K562 (cell line): ENCODE measurements at regions not wholly inside any gene's neighbourhood (a gene's known extent, or its start where the extent isn't known, plus 50 kb on each side); places are given as distances from the start of the nearest gene placed in this dataset.

Experiments used
- ATAC-seq: fragments of 200-7000 bp; cut with Tn5 transposase; 3 replicates; pipeline ENCODE4 v1.9.1; 2020; ENCODE audit warnings: moderate library complexity
- BruUV-seq: library from RNA; stranded (reverse); fragments of 400-500 nt; replicated peaks from 2 replicates; lab custom pipeline; 2021; lab: Mats Ljungman, UMichigan
- CTCF ChIA-PET: fragments of 300-600 bp; formaldehyde crosslinking; extraction: SDS; loops from one replicate; lab custom pipeline; 2021; ENCODE audit warnings: low intra/inter-chr PET ratio; lab: Yijun Ruan, JAX
- POLR2A ChIA-PET: fragments of 300-600, 350-650 bp; sonication (Branson Sonifier 250); formaldehyde crosslinking; extraction: SDS; loops from one replicate; lab custom pipeline; 2021; ENCODE audit warnings: antibody characterized with exemption, inconsistent platforms; lab: Yijun Ruan, JAX
- DNase-seq, 4 experiments: peaks; one replicate each; pipeline versions ENCODE4 v3.0.0 to v3.0.0-alpha.2; 2011 to 2018; ENCODE audit warnings: low spot score in 3 of 4, mixed read lengths in 3 of 4; ENCODE audit errors: extremely low read depth in 1 of 4
- FAIRE-seq: peaks from 2 replicates; lab custom pipeline; 2011; peaks lifted over from hg19 to GRCh38; lab: Jason Lieb, UNC
- H2AFZ ChIP-seq: 2 replicates; pipeline ENCODE4 v1.6.0; 2011; ENCODE audit warnings: low read depth, low read length, control low read depth, inconsistent platforms
- H3K27ac ChIP-seq: fragments of 200-600 bp; 3 replicates; pipeline ENCODE4 v1.8.0; 2011; ENCODE audit warnings: low read depth, mild to moderate bottlenecking, control low read depth, inconsistent platforms, low read length, moderate library complexity, mixed read lengths; ENCODE audit errors: extremely low read depth
- H3K27me3 ChIP-seq, 2 experiments: fragments of 300-600 bp in 1 of 2; 2 replicates in 1 of 2; 3 replicates in 1 of 2; pipeline versions ENCODE4 v1.6.0 to v1.8.0; 2011; ENCODE audit warnings: inconsistent platforms in 2 of 2, low read length in 2 of 2, mild to moderate bottlenecking in 1 of 2, mixed read lengths in 1 of 2, moderate library complexity in 1 of 2; ENCODE audit not compliant: control insufficient read depth in 2 of 2, insufficient read depth in 2 of 2
- H3K36me3 ChIP-seq: fragments of 300-600 bp; 3 replicates; pipeline ENCODE4 v1.8.0; 2011; ENCODE audit warnings: mild to moderate bottlenecking, low read length, inconsistent platforms; ENCODE audit not compliant: control insufficient read depth, insufficient read depth
- H3K4me1 ChIP-seq, 2 experiments: fragments of 200-600 bp in 1 of 2; replicated peaks in 1 of 2; 2 replicates in 1 of 2; 3 replicates in 1 of 2; pipeline versions ENCODE4 v1.5.1 to v1.8.0; 2011; ENCODE audit warnings: inconsistent platforms in 2 of 2, low read length in 2 of 2, mild to moderate bottlenecking in 1 of 2, mixed read lengths in 1 of 2, moderate library complexity in 1 of 2; ENCODE audit not compliant: control insufficient read depth in 2 of 2, insufficient read depth in 2 of 2
- H3K4me2 ChIP-seq: 2 replicates; pipeline ENCODE4 v1.6.1; 2011; ENCODE audit warnings: low read length, control low read depth, inconsistent platforms, mixed read lengths; ENCODE audit not compliant: insufficient read depth
- H3K4me3 ChIP-seq: fragments of 200-600 bp; sonication (generic), shearing (Covaris generic); 2 replicates; pipeline ENCODE4 v1.5.1; 2016; ENCODE audit warnings: control low read depth, inconsistent platforms
- H3K79me2 ChIP-seq: fragments of 200-600 bp; 3 replicates; pipeline ENCODE4 v1.8.0; 2011; ENCODE audit warnings: low read length, inconsistent platforms; ENCODE audit not compliant: control insufficient read depth, insufficient read depth
- H3K9ac ChIP-seq, 2 experiments: 2 replicates each; pipeline versions ENCODE4 v1.6.0 to v1.6.1; 2011; ENCODE audit warnings: low read depth in 2 of 2, low read length in 2 of 2, control low read depth in 1 of 2, inconsistent platforms in 1 of 2, mild to moderate bottlenecking in 1 of 2, mixed read lengths in 1 of 2; ENCODE audit not compliant: insufficient read depth in 1 of 2
- H3K9me1 ChIP-seq: one replicate; pipeline ENCODE4 v1.6.0; 2011; ENCODE audit warnings: inconsistent platforms, mild to moderate bottlenecking, low read length, moderate library complexity; ENCODE audit not compliant: control insufficient read depth, insufficient read depth
- H3K9me3 ChIP-seq: replicated peaks from 2 replicates; pipeline ENCODE4 v1.5.1; 2011; ENCODE audit warnings: low read depth, low read length, inconsistent platforms; ENCODE audit not compliant: control insufficient read depth, insufficient read depth
- H4K20me1 ChIP-seq: replicated peaks from 2 replicates; pipeline ENCODE4 v1.6.1; 2011; ENCODE audit warnings: low read length, inconsistent platforms, mixed read lengths; ENCODE audit not compliant: control insufficient read depth, insufficient read depth
- ADNP ChIP-seq: fragments of 200-800 bp; sonication (Bioruptor generic); IDR thresholded peaks from 2 replicates; pipeline ENCODE4 v1.6.1; 2016; ENCODE audit warnings: missing genetic modification characterization, missing compliant biosample characterization
- CHD1 ChIP-seq: fragments of 200-600 bp; sonication (generic); IDR thresholded peaks from one replicate; pipeline ENCODE4 v1.6.1; 2012; ENCODE audit warnings: mild to moderate bottlenecking, moderate library complexity, low read length, inconsistent platforms
- FOXA1 ChIP-seq: fragments of 450-650 bp; IDR thresholded peaks from 2 replicates; pipeline ENCODE4 v1.6.1; 2016; ENCODE audit warnings: mild to moderate bottlenecking, borderline replicate concordance
- FOXK1 ChIP-seq: sonication (generic); formaldehyde crosslinking; IDR thresholded peaks from 2 replicates; pipeline ENCODE4 v1.8.0; 2022; ENCODE audit warnings: missing genetic modification reagents, mild to moderate bottlenecking, borderline replicate concordance
- FUS ChIP-seq: fragments of 200-400 bp; formaldehyde crosslinking; optimal IDR thresholded peaks from 2 replicates; pipeline ENCODE3; 2017; ENCODE audit warnings: low read depth, low read length
- JUN ChIP-seq, 2 experiments: sonication (generic) in 1 of 2; formaldehyde crosslinking in 1 of 2; IDR thresholded peaks; 2 replicates each; pipeline versions ENCODE4 v1.6.1 to v1.8.0; 2012 to 2022; ENCODE audit warnings: borderline replicate concordance in 2 of 2, mild to moderate bottlenecking in 2 of 2, improper control_type of control experiment in 1 of 2, low read depth in 1 of 2, low read length in 1 of 2, missing genetic modification reagents in 1 of 2
- NFIC ChIP-seq: fragments of 450-650 bp; IDR thresholded peaks from 2 replicates; pipeline ENCODE4 v1.6.1; 2017; ENCODE audit warnings: mild to moderate bottlenecking, inconsistent platforms
- SRSF1 ChIP-seq: fragments of 200-400 bp; formaldehyde crosslinking; IDR thresholded peaks from 2 replicates; pipeline ENCODE4 v1.6.1; 2017; ENCODE audit warnings: mild to moderate bottlenecking, low read depth, low read length, moderate library complexity
- YY1 ChIP-seq, 3 experiments: IDR thresholded peaks; 2 replicates each; pipeline ENCODE4 v1.6.1; 2011; ENCODE audit warnings: low read length in 2 of 3, mild to moderate bottlenecking in 2 of 3, moderate library complexity in 2 of 3, borderline replicate concordance in 1 of 3, control low read depth in 1 of 3, low read depth in 1 of 3; ENCODE audit not compliant: insufficient read depth in 3 of 3, insufficient replicate concordance in 2 of 3, control insufficient read depth in 1 of 3, insufficient read length in 1 of 3; ENCODE audit errors: extremely low read depth in 1 of 3
- ZEB2 ChIP-seq: fragments of 450-650 bp; IDR thresholded peaks from 2 replicates; pipeline ENCODE4 v1.6.1; 2016
- ZNF140 ChIP-seq: fragments of 250-450 bp; sonication (Bioruptor Pico); IDR thresholded peaks from 2 replicates; pipeline ENCODE4 v1.8.0; 2021; ENCODE audit warnings: moderate library complexity, mild to moderate bottlenecking, inconsistent platforms
- ZNF212 ChIP-seq: fragments of 450-650 bp; formaldehyde crosslinking; IDR thresholded peaks from 2 replicates; pipeline ENCODE4 v1.4.0; 2020; ENCODE audit warnings: mild to moderate bottlenecking
- ZNF79 ChIP-seq: fragments of 250-450 bp; sonication (Bioruptor Pico); IDR thresholded peaks from 2 replicates; pipeline ENCODE4 v1.4.0; 2020; ENCODE audit warnings: low read depth, mild to moderate bottlenecking, moderate library complexity
- whole genome bisulfite sequencing: fragments of 100-300 bp; shearing (Covaris generic); methylation state at CpG from one replicate; pipeline ENCODE4 v1.1.6; 2016; ENCODE audit warnings: low coverage, mixed read lengths; ENCODE audit not compliant: insufficient coverage; ENCODE audit errors: missing lambda C conversion rate; 5-methylcytosine and 5-hydroxymethylcytosine counted together
- in situ Hi-C: fragments of 300-500 bp; cut with MboI; formaldehyde crosslinking; loops from 4 replicates; pipeline ENCODE4 v1.15.0; 2018; ENCODE audit warnings: inconsistent platforms, mixed read lengths
- intact Hi-C: fragments of 100-400 bp; cut with micrococcal nuclease; formaldehyde crosslinking; loops from 2 replicates; pipeline ENCODE4 v1.14.2; 2022
- TF ChIP-seq, protein P1 (sequence below): fragments of 450-650 bp; conservative IDR thresholded peaks from 2 replicates; pipeline ENCODE4 v1.6.1; 2016; ENCODE audit warnings: missing genetic modification characterization, low read depth, mild to moderate bottlenecking, control low read depth, missing compliant biosample characterization

DNA sequence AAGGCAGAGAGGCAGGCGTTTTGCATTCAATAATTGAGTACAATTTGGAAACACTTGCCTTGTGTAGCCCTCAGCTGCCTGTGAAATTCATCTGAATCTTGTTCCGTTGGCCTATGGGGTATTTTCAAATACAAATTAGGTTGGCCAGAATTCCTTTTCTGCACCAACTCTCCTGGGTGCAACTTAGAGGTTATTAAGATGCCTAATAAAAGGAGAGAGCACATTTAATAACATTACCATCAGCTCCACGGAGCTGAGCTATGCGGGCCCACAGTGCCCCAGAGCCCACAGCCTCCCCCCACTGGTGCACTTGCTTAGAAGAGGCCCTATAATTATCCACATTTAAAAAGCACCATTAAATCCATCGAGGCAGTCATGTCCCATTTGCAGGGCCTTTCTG lies 367.6 kb upstream of the CLINT1 start:
- no TSS peak for BruUV-seq
- no peak for FAIRE-seq
- Histone ChIP-seq H3K79me2 (no peaks in the 10 kb centered on the region), H3K4me3 (no peak overlapping the region), H3K9ac (no peak overlapping the region), H4K20me1 (no peaks in the 10 kb centered on the region), H3K9me3 (no peaks in the 10 kb centered on the region), H3K27ac (no peak overlapping the region), H3K4me1 (no peaks in the 10 kb centered on the region), H3K27me3 (no peaks in the 10 kb centered on the region), H2AFZ (no peak overlapping the region), H3K9me1 (no peaks in the 10 kb centered on the region), H3K36me3 (no peaks in the 10 kb centered on the region), H3K4me2 (no peak overlapping the region)
- in situ Hi-C loops (no loop called here), intact Hi-C loops (no loop called here)
- TF ChIP-seq ADNP (tag) (no peak), NFIC (no peak), ZNF140 (CRISPR knock-in tag) (no peak), CHD1 (no peak), SRSF1 (no peak), FOXA1 (no peak), YY1 (IDR thresholded peaks at IDR 0.05; ENCODE audit: borderline replicate concordance in 1 of 3, control insufficient read depth in 1 of 3, extremely low read depth in 1 of 3, insufficient read depth in 3 of 3, insufficient read length in 1 of 3, insufficient replicate concordance in 2 of 3, low read depth in 1 of 3, low read length in 2 of 3) (no peak), ZNF212 (CRISPR knock-in tag) (no peak), FUS (no peak), FOXK1 (CRISPR knock-in tag) (no peak), ZEB2 (no peak), ZNF79 (no peak), JUN (IDR thresholded peaks at IDR 0.05; ENCODE audit: borderline replicate concordance, low read depth, low read length) (no peak), JUN (CRISPR knock-in tag; IDR thresholded peaks at IDR 0.05; ENCODE audit: borderline replicate concordance) (no peak)
- TF ChIP-seq, protein P1, sequence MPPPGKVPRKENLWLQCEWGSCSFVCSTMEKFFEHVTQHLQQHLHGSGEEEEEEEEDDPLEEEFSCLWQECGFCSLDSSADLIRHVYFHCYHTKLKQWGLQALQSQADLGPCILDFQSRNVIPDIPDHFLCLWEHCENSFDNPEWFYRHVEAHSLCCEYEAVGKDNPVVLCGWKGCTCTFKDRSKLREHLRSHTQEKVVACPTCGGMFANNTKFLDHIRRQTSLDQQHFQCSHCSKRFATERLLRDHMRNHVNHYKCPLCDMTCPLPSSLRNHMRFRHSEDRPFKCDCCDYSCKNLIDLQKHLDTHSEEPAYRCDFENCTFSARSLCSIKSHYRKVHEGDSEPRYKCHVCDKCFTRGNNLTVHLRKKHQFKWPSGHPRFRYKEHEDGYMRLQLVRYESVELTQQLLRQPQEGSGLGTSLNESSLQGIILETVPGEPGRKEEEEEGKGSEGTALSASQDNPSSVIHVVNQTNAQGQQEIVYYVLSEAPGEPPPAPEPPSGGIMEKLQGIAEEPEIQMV, result no peak
- DNase-seq, result no peak
- 0% methylated on average over 5 of the region's 5 CpGs for WGBS
- ChIA-PET CTCF (no interaction called here), POLR2A (no interaction called here)
- no peak for ATAC-seq
